Endothelial cell of umbilical vein (primary cell): ENCODE measurements at regions not wholly inside any gene's neighbourhood (a gene's known extent, or its start where the extent isn't known, plus 50 kb on each side); places are given as distances from the start of the nearest gene placed in this dataset.

Experiments
- BruUV-seq: library from RNA; stranded (reverse); fragments of 400-500 nt; replicated peaks from 2 replicates; lab custom pipeline; 2021; lab: Mats Ljungman, UMichigan
- CTCF ChIA-PET: fragments of 300-600, 350-600 bp; sonication (Branson Sonifier 250); formaldehyde crosslinking; loops from one replicate; lab custom pipeline; 2021; ENCODE audit warnings: antibody characterized with exemption, inconsistent platforms; lab: Charles Lee
- POLR2A ChIA-PET: fragments of 300-600, 350-600 bp; sonication (Branson Sonifier 250); formaldehyde crosslinking; loops from one replicate; lab custom pipeline; 2021; ENCODE audit warnings: antibody characterized with exemption, inconsistent platforms; lab: Charles Lee
- DNase-seq: peaks from one replicate; pipeline ENCODE4 v3.0.0-alpha.2; 2011; ENCODE audit warnings: low read depth, low spot score
- FAIRE-seq: peaks from 2 replicates; lab custom pipeline; 2011; peaks lifted over from hg19 to GRCh38; lab: Jason Lieb, UNC
- H2AFZ ChIP-seq: 2 replicates; pipeline ENCODE4 v1.6.0; 2012; ENCODE audit warnings: low read depth, low read length, control low read depth, inconsistent platforms
- H3K27ac ChIP-seq: 2 replicates; pipeline ENCODE4 v1.5.1; 2011; ENCODE audit warnings: low read depth, mild to moderate bottlenecking, control low read depth, low read length, moderate library complexity; ENCODE audit not compliant: insufficient read depth
- H3K27me3 ChIP-seq, 2 experiments: 2 replicates each; pipeline versions ENCODE4 v1.6.0 to v1.6.1; 2011; ENCODE audit warnings: low read length in 2 of 2, mixed read lengths in 1 of 2; ENCODE audit not compliant: control insufficient read depth in 2 of 2, insufficient read depth in 2 of 2
- H3K36me3 ChIP-seq, 2 experiments: 2 replicates in 1 of 2; 3 replicates in 1 of 2; pipeline ENCODE4 v1.5.1; 2011; ENCODE audit warnings: low read length in 2 of 2, mild to moderate bottlenecking in 1 of 2, moderate library complexity in 1 of 2; ENCODE audit not compliant: control insufficient read depth in 2 of 2, insufficient read depth in 2 of 2; ENCODE audit errors: extremely low read depth in 1 of 2
- H3K4me1 ChIP-seq: 3 replicates; pipeline ENCODE4 v1.5.1; 2011; ENCODE audit warnings: mild to moderate bottlenecking, low read length; ENCODE audit not compliant: control insufficient read depth, insufficient read depth; ENCODE audit errors: extremely low read depth
- H3K4me2 ChIP-seq: 2 replicates; pipeline ENCODE4 v1.6.1; 2011; ENCODE audit warnings: low read length, control low read depth, mixed read lengths; ENCODE audit not compliant: insufficient read depth
- H3K4me3 ChIP-seq, 3 experiments: fragments of 200-600 bp in 1 of 3; sonication (generic), shearing (Covaris generic) in 1 of 3; replicated peaks in 1 of 3; 2 replicates each; pipeline ENCODE4 v1.5.1; 2011 to 2016; ENCODE audit warnings: control low read depth in 3 of 3, low read length in 3 of 3, mild to moderate bottlenecking in 2 of 3, inconsistent platforms in 1 of 3, low read depth in 1 of 3, moderate library complexity in 1 of 3; ENCODE audit not compliant: insufficient read depth in 1 of 3
- H3K79me2 ChIP-seq: 2 replicates; pipeline ENCODE4 v1.6.0; 2012; ENCODE audit warnings: low read length, inconsistent platforms; ENCODE audit not compliant: control insufficient read depth, insufficient read depth
- H3K9ac ChIP-seq: replicated peaks from 2 replicates; pipeline ENCODE3; 2011; ENCODE audit warnings: low read length, control low read depth; ENCODE audit not compliant: insufficient read depth; ENCODE audit errors: extremely low read depth
- H3K9me1 ChIP-seq: replicated peaks from 3 replicates; pipeline ENCODE4 v1.6.0; 2011; ENCODE audit warnings: mild to moderate bottlenecking, low read length; ENCODE audit not compliant: control insufficient read depth, insufficient read depth; ENCODE audit errors: extremely low read depth
- H3K9me3 ChIP-seq: replicated peaks from 2 replicates; pipeline ENCODE4 v1.5.1; 2012; ENCODE audit warnings: low read length, inconsistent platforms; ENCODE audit not compliant: control insufficient read depth, insufficient read depth
- H4K20me1 ChIP-seq: replicated peaks from 2 replicates; pipeline ENCODE3; 2011; ENCODE audit warnings: mild to moderate bottlenecking, low read length; ENCODE audit not compliant: control insufficient read depth, insufficient read depth; ENCODE audit errors: extremely low read depth
- CTCF ChIP-seq, 2 donors: IDR thresholded peaks; 1 replicate in 1 of 2; 2 replicates in 1 of 2; pipeline ENCODE4 v1.5.1; 2011; ENCODE audit warnings: low read length in 2 of 2, mild to moderate bottlenecking in 2 of 2, moderate library complexity in 2 of 2, control low read depth in 1 of 2, inconsistent platforms in 1 of 2, low read depth in 1 of 2; ENCODE audit not compliant: insufficient read depth in 1 of 2; ENCODE audit errors: extremely low read depth in 1 of 2
- EZH2 ChIP-seq: IDR thresholded peaks from 2 replicates; pipeline ENCODE4 v1.6.1; 2012; ENCODE audit warnings: borderline replicate concordance, low read depth, mild to moderate bottlenecking, moderate library complexity, low read length, inconsistent platforms; ENCODE audit not compliant: severe bottlenecking
- FOS ChIP-seq: IDR thresholded peaks from 2 replicates; pipeline ENCODE4 v1.6.1; 2011; ENCODE audit warnings: mild to moderate bottlenecking, low read length, moderate library complexity, borderline replicate concordance; ENCODE audit not compliant: insufficient read depth
- GATA2 ChIP-seq: IDR thresholded peaks from 2 replicates; pipeline ENCODE4 v1.7.0; 2011; ENCODE audit warnings: low read depth, mild to moderate bottlenecking, moderate library complexity, mixed read lengths, low read length; ENCODE audit not compliant: insufficient read length, insufficient read depth
- JUN ChIP-seq: IDR thresholded peaks from 2 replicates; pipeline ENCODE4 v1.6.1; 2011; ENCODE audit warnings: borderline replicate concordance, low read depth; ENCODE audit not compliant: insufficient read length, insufficient read depth
- MAX ChIP-seq: IDR thresholded peaks from 2 replicates; pipeline ENCODE4 v1.6.1; 2011; ENCODE audit not compliant: insufficient read depth, insufficient read length
- MYC ChIP-seq: IDR thresholded peaks from one replicate; pipeline ENCODE4 v1.6.1; 2011; ENCODE audit warnings: mild to moderate bottlenecking, low read depth, low read length
- POLR2A ChIP-seq: IDR thresholded peaks from 2 replicates; pipeline ENCODE4 v1.6.1; 2012; ENCODE audit warnings: low read depth, mild to moderate bottlenecking, control low read depth, low read length
- POLR2AphosphoS5 ChIP-seq: IDR thresholded peaks from 2 replicates; pipeline ENCODE4 v1.6.1; 2012; ENCODE audit warnings: low read depth, mild to moderate bottlenecking, control low read depth, low read length, moderate library complexity; ENCODE audit not compliant: insufficient read depth
- dilution Hi-C: fragments of 300-500 bp; cut with MboI; formaldehyde crosslinking; loops from one replicate; pipeline ENCODE4 v1.15.0; 2019; ENCODE audit warnings: low sequenced_read_pairs; ENCODE audit not compliant: extremely low pct_ligation_motif_present
- intact Hi-C: fragments of 100-400 bp; cut with micrococcal nuclease; formaldehyde crosslinking; loops from one replicate; pipeline ENCODE4 v1.10.0; 2022

GRCh38 chr1:58857680-58858673 is 74.1 kb upstream of the JUN start:
- no peaks in the 10 kb centered on the region for H3K27me3 ChIP-seq
- no peaks in the 10 kb centered on the region for H3K9me3 ChIP-seq
- POLR2A ChIA-PET = interaction anchor here (1.0 kb wide), 1 partner anchor 74 kb away, joined by 4 read pairs; the partner anchor contains the start of gene JUN
- dilution Hi-C loops = no loop called here
- no peak overlapping the region for H3K4me2 ChIP-seq
- H3K4me1 ChIP-seq = peaks cover 23% of the 10 kb centered on the region
- no peak for DNase-seq
- FAIRE-seq = peak; percentile 8
- no peaks in the 10 kb centered on the region for H3K9me1 ChIP-seq
- intact Hi-C loops = no loop called here
- H3K79me2 ChIP-seq = no peaks in the 10 kb centered on the region
- H3K27ac ChIP-seq = no peak overlapping the region
- CTCF ChIA-PET = interaction anchor here (1.0 to 4.7 kb wide), 3 partner anchors 9 to 25 kb away, joined by 3 to 21 read pairs (median 6); no protein-coding TSS in a partner anchor
- H2AFZ ChIP-seq = no peak overlapping the region
- TF ChIP-seq CTCF (IDR thresholded peaks at IDR 0.05; ENCODE audit: extremely low read depth in 1 of 2, insufficient read depth in 1 of 2, low read depth in 1 of 2, low read length in 2 of 2) = no peak
- TF ChIP-seq FOS = no peak
- no peak for TF ChIP-seq MAX
- TF ChIP-seq GATA2 = no peak
- TF ChIP-seq MYC = no peak
- no peak for TF ChIP-seq JUN
- TF ChIP-seq EZH2 = no peak
- TF ChIP-seq POLR2AphosphoS5 = no peak
- TF ChIP-seq POLR2A = no peak
- no peaks in the 10 kb centered on the region for H3K36me3 ChIP-seq
- H3K9ac ChIP-seq = no peak overlapping the region
- BruUV-seq = no TSS peak
- H4K20me1 ChIP-seq = no peaks in the 10 kb centered on the region
- no peak overlapping the region for H3K4me3 ChIP-seq
